Gastrocnemius medialis (tissue), 4 donors: ENCODE measurements at regions not wholly inside any gene's neighbourhood (a gene's known extent, or its start where the extent isn't known, plus 50 kb on each side); places are given as distances from the start of the nearest gene placed in this dataset.

Experiments used
- CTCF ChIP-seq, 5 experiments: fragments of 450-650 bp in 3 of 5; fragments of 200-600 bp in 2 of 5; sonication (generic) in 2 of 5; IDR thresholded peaks in 4 of 5; conservative IDR thresholded peaks in 1 of 5; 1 replicate in 4 of 5; 2 replicates in 1 of 5; pipeline ENCODE4 v1.5.1; 2016 to 2019; ENCODE audit warnings: antibody characterized with exemption in 5 of 5, mild to moderate bottlenecking in 3 of 5, moderate library complexity in 3 of 5
- POLR2A ChIP-seq, 2 donors: fragments of 450-650 bp; IDR thresholded peaks; one replicate each; pipeline ENCODE4 v1.6.1; 2017; ENCODE audit warnings: antibody characterized with exemption in 2 of 2, mild to moderate bottlenecking in 2 of 2, moderate library complexity in 2 of 2

DNA sequence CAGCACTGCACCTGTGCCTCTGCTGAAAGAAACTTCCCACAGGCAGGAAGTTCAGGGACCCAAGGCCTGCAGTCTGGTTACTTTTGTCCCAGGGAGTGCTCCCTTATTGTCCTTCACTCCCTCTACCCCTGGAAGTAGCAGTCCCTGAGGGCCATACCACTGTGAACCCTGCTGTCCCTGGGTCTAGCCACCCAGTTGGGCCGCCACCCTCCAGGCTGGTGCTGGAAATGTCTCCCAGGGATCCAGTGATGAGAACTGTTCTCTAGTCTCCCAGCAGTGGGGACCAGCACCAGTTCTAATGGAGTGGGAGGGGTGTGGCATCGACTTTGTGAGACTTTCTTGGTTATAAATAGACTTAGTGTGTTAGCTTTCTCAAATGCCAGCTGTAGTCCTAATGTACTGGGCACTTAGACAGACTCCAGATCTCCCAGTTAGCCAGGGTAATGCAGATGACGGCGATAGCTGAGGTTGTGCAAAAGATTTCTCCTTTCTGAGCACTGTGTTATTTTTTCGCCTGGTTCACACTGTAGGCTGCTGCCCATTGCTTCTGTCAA lies 462.5 kb downstream of the CDH26 start:
- TF ChIP-seq CTCF (IDR thresholded peaks at IDR 0.05 in 4 of 5, conservative IDR thresholded peaks at IDR 0.05 in 1 of 5): no peak
- TF ChIP-seq POLR2A (IDR thresholded peaks at IDR 0.05): no peak
